Esophagus squamous epithelium (tissue), 4 donors: ENCODE measurements at regions not wholly inside any gene's neighbourhood (a gene's known extent, or its start where the extent isn't known, plus 50 kb on each side); places are given as distances from the start of the nearest gene placed in this dataset.

Experiments used
- CTCF ChIP-seq, 6 experiments: fragments of 450-650 bp in 4 of 6; fragments of 200-600 bp in 2 of 6; sonication (generic) in 2 of 6; IDR thresholded peaks; one replicate each; pipeline ENCODE4 v1.5.1; 2016 to 2019; ENCODE audit warnings: antibody characterized with exemption in 6 of 6, mild to moderate bottlenecking in 4 of 6, moderate library complexity in 4 of 6
- POLR2A ChIP-seq, 4 donors: fragments of 450-650 bp; IDR thresholded peaks; one replicate each; pipeline ENCODE4 v1.6.1; 2017; ENCODE audit warnings: antibody characterized with exemption in 4 of 4, mild to moderate bottlenecking in 4 of 4, moderate library complexity in 3 of 4

DNA sequence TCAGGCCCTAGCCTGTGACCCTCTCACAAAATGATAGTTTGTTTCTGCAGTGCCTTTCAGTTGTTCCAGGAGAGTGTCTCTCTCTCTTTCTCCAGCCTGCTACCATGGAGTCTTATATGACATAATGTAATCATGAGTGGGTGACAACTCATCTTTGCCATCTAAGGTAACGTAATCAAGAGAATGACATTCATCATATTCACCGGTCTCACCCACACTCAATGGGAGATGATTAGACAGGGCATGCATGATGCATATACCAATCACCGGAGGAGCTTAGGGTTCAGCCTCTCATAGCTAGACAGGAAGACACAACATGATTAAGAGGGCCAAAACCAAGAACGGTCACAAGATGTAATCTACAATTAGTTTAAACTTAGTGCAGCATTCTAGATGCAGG is 97.1 kb upstream of the FAM9B start:
- TF ChIP-seq CTCF (IDR thresholded peaks at IDR 0.05), result no peak
- no peak for TF ChIP-seq POLR2A (IDR thresholded peaks at IDR 0.05)
